Thyroid gland (tissue), 4 donors: ENCODE measurements at regions not wholly inside any gene's neighbourhood (a gene's known extent, or its start where the extent isn't known, plus 50 kb on each side); places are given as distances from the start of the nearest gene placed in this dataset.

ENCODE experiments used
- CTCF ChIP-seq, 6 experiments: fragments of 200-600 bp in 3 of 6; fragments of 450-650 bp in 3 of 6; sonication (generic) in 3 of 6; IDR thresholded peaks; one replicate each; pipeline ENCODE4 v1.5.1; 2016 to 2019; ENCODE audit warnings: antibody characterized with exemption in 6 of 6, mild to moderate bottlenecking in 2 of 6, inconsistent platforms in 1 of 6, moderate library complexity in 1 of 6
- POLR2A ChIP-seq, 2 donors: fragments of 450-650 bp; IDR thresholded peaks; one replicate each; pipeline ENCODE4 v1.6.1; 2017; ENCODE audit warnings: antibody characterized with exemption in 2 of 2, mild to moderate bottlenecking in 2 of 2, moderate library complexity in 1 of 2

- TF ChIP-seq POLR2A (IDR thresholded peaks at IDR 0.05) (no peak), CTCF (IDR thresholded peaks at IDR 0.05) (no peak)
Observed at GRCh38 chr1:55381491-55381890, 166.3 kb upstream of the USP24 start.
